Cardiac fibroblast (primary cell): ENCODE measurements at regions not wholly inside any gene's neighbourhood (a gene's known extent, or its start where the extent isn't known, plus 50 kb on each side); places are given as distances from the start of the nearest gene placed in this dataset.
"Not testable (repeated sequence)": the region's sequence is repeated elsewhere in the genome, so short reads cannot be mapped to it uniquely, and the experiment has no call there.

Source experiments
- DNase-seq, 2 donors: peaks; one replicate each; pipeline versions ENCODE4 v3.0.0 to v3.0.0-alpha.2; 2010; ENCODE audit warnings: low read depth in 2 of 2
- H3K4me3 ChIP-seq, 2 donors: replicated peaks in 1 of 2; 1 replicate in 1 of 2; 2 replicates in 1 of 2; pipeline ENCODE4 v1.5.1; 2011; ENCODE audit warnings: low read depth in 2 of 2, low read length in 2 of 2, mild to moderate bottlenecking in 2 of 2, moderate library complexity in 1 of 2
- TF ChIP-seq, protein P1 (sequence below): IDR thresholded peaks from one replicate; pipeline ENCODE4 v1.5.1; 2011; ENCODE audit warnings: low read depth, mild to moderate bottlenecking, low read length, inconsistent platforms

DNA sequence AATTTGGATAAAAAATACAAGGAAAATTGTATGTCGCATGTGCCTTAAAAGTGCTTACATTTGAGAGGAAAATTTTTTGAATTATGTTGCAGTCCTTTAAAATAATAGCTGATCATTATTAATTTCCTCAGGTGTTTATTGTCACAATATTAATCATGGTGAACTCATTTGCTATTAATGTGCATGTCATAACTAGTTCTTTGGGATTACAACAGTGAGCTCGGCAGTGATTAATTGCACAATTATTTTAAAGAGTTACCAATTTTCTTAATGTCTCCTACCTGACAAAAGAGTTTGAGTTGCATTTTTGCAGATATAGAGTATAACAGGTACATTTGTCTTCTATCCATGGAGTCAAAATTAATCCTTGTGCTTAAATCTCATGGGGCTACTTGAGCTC, 854.3 kb downstream of the BRINP3 start:
- H3K4me3 ChIP-seq: no peak overlapping the region
- TF ChIP-seq, protein P1, sequence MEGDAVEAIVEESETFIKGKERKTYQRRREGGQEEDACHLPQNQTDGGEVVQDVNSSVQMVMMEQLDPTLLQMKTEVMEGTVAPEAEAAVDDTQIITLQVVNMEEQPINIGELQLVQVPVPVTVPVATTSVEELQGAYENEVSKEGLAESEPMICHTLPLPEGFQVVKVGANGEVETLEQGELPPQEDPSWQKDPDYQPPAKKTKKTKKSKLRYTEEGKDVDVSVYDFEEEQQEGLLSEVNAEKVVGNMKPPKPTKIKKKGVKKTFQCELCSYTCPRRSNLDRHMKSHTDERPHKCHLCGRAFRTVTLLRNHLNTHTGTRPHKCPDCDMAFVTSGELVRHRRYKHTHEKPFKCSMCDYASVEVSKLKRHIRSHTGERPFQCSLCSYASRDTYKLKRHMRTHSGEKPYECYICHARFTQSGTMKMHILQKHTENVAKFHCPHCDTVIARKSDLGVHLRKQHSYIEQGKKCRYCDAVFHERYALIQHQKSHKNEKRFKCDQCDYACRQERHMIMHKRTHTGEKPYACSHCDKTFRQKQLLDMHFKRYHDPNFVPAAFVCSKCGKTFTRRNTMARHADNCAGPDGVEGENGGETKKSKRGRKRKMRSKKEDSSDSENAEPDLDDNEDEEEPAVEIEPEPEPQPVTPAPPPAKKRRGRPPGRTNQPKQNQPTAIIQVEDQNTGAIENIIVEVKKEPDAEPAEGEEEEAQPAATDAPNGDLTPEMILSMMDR: no peak
- no peak for DNase-seq

DNA sequence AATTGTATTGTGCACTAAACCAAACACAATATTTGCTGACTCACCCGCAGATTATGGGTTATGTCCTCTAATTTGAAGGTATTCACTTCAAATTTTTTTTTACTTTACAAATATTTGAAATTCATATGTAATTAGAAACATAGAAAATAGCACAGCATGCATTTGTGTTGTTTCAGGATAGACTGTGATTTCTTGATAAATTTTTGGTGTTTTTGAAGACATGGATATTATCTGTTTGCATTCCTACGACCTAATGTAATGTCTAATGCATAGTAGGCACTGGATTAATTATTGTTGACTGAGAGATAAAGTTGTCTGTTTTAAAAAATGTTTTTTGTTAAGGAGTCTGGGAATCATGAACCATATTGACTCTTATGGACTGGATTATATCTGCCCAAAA, 850.2 kb downstream of the BRINP3 start:
- no peak for DNase-seq
- TF ChIP-seq, protein P1: no peak
- H3K4me3 ChIP-seq: no peak overlapping the region

DNA sequence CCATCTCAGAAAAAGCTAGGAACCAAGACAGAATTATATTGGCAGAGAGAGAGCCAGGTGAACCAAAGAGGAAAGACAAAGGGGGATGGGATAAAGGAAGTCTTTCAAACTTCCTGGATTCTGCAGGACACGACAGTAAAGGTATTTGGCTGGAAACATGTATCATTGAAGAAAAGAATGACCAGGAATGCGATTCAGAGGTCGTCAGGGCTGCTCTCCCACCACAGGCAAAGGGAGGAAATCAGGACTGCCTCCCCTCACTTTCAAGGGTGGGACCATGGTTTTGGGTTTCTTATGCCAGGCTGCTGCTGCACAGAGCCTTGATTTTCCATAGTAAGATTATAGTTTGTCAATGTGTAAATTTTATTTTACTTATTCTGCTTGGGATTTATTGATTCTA, 848.8 kb downstream of the BRINP3 start:
- no peak overlapping the region for H3K4me3 ChIP-seq
- TF ChIP-seq, protein P1: no peak
- no peak for DNase-seq

DNA sequence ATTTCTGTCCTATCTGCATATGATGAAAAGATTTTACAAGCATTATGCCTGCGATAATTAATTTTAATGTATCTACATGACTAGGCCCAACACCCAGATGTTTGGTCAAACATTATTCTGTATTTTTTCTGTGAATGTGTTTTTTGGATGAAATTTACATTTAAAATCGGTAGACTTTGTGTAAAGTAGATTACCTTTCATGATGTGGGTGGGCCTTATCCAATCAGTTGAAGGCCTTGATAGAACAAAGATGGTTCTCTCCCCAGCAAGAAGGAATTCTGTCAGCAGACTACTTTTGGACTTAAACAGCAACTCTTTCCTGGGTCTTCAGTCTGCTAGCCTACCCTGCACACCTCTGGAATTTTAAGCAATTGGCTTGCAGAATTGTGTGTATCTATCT, 844.0 kb downstream of the BRINP3 start:
- TF ChIP-seq, protein P1: no peak
- DNase-seq: no peak
- no peak overlapping the region for H3K4me3 ChIP-seq

DNA sequence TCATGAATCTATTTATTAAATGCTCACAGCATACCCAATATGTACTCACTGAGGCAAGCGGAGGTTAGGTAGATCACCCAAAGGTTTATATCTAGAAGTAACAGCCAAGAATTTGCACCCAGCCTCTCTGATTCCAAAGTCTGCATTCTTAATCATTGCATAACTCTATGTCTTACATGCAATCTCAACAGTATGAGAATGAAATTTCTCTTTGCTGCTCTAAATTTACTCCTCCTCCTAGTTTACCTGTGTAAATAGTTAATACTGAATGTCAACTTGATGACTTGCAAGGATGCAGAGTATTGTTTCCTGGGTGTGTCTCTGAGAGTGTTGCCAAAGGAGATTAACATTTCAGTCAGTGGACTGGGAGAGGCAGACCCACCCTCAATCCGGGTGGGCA, 840.6 kb downstream of the BRINP3 start:
- H3K4me3 ChIP-seq: no peak overlapping the region
- TF ChIP-seq, protein P1: no peak
- DNase-seq: no peak

DNA sequence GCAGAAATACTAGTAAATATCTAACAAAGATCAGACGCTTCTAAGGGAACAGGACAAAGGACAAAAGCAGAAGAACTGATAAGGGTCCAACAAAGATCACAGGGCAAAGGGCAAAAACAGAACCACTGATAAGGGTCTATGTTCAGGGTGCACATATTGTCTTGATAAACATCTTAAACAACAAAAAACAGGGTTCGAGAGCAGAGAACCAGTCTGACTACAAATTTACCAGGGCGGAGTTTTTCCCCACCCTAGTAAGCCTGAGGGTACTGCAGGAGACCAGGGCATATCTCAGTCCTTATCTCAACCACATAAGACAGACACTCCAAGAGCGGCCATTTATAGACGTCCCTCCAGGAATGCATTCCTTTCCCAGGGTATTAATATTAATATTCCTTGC, 833.5 kb downstream of the BRINP3 start:
- H3K4me3 ChIP-seq, DNase-seq: not testable (repeated sequence)

DNA sequence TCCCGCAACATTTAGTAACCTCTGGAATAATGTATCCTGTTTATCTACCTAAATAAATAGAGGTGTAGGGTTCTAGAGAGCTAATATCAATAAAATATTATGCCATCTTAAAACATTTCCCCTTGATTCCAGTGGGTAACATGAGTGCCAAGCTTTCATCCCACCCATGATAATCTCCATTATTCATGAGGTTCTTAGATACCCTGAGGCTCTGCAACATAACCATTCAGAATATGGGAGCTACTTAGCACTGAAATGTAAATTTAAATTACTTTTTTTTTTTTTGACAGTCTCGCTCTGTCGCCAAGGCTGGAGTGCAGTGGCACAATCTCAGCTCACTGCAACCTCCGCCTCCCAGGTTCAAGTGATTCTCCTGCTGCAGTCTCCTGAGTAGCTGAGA, 832.7 kb downstream of the BRINP3 start:
- TF ChIP-seq, protein P1: no peak
- no peak for DNase-seq
- no peak overlapping the region for H3K4me3 ChIP-seq
